Neural progenitor cell (in vitro differentiated cells): ENCODE measurements at regions not wholly inside any gene's neighbourhood (a gene's known extent, or its start where the extent isn't known, plus 50 kb on each side); places are given as distances from the start of the nearest gene placed in this dataset.

Experiments
- CTCF ChIP-seq: fragments of 200-600 bp; sonication (generic); IDR thresholded peaks from 2 replicates; pipeline ENCODE4 v1.5.1; 2017; ENCODE audit warnings: antibody characterized with exemption, mild to moderate bottlenecking
- EZH2 ChIP-seq: fragments of 200-600 bp; sonication (generic); IDR thresholded peaks from 2 replicates; pipeline ENCODE4 v1.6.1; 2017; ENCODE audit warnings: antibody characterized with exemption, mild to moderate bottlenecking, moderate library complexity

- TF ChIP-seq CTCF (no peak), EZH2 (no peak)
Observed at GRCh38 chr5:103498800-103499551, 63.6 kb downstream of the NUDT12 start.
